ENCODE measurements at regions not wholly inside any gene's neighbourhood (a gene's known extent, or its start where the extent isn't known, plus 50 kb on each side); places are given as distances from the start of the nearest gene placed in this dataset.

DNA sequence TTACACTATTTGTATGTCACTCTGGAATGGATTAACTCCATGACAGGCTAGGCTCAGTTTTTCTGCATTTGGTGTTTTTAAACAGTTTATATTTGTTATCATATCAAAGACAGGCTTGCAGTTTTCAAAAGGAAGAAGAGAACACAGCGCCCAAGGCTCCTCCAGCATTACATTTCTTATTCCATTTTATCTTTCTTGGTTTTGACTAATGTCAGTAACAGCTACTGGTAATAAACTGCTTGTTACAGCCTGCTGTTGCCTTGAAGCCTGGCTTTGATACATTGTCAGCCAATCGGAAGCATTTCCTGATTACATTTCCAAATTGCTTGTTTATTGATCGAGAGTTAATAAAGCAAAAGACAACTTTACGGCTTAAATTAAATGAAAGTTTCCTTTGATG lies 166.0 kb upstream of the MDFIC start:
- TF ChIP-seq, protein P1, sequence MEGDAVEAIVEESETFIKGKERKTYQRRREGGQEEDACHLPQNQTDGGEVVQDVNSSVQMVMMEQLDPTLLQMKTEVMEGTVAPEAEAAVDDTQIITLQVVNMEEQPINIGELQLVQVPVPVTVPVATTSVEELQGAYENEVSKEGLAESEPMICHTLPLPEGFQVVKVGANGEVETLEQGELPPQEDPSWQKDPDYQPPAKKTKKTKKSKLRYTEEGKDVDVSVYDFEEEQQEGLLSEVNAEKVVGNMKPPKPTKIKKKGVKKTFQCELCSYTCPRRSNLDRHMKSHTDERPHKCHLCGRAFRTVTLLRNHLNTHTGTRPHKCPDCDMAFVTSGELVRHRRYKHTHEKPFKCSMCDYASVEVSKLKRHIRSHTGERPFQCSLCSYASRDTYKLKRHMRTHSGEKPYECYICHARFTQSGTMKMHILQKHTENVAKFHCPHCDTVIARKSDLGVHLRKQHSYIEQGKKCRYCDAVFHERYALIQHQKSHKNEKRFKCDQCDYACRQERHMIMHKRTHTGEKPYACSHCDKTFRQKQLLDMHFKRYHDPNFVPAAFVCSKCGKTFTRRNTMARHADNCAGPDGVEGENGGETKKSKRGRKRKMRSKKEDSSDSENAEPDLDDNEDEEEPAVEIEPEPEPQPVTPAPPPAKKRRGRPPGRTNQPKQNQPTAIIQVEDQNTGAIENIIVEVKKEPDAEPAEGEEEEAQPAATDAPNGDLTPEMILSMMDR (IDR thresholded peaks at IDR 0.05; ENCODE audit: low read depth, low read length): no peak
- no peak overlapping the region for H3K4me3 ChIP-seq (ENCODE audit: low read depth, low read length)

- TF ChIP-seq, protein P1 (IDR thresholded peaks at IDR 0.05; ENCODE audit: low read depth, low read length): no peak
- H3K4me3 ChIP-seq (ENCODE audit: low read depth, low read length): no peak overlapping the region
These were observed 163.2 kb upstream of the MDFIC start for GRCh38 chr7:114758661-114759227.

GRCh38 chr7:114759347-114760062 lies 162.4 kb upstream of the MDFIC start:
- H3K4me3 ChIP-seq (ENCODE audit: low read depth, low read length): no peak overlapping the region
- TF ChIP-seq, protein P1 (IDR thresholded peaks at IDR 0.05; ENCODE audit: low read depth, low read length): no peak

DNA sequence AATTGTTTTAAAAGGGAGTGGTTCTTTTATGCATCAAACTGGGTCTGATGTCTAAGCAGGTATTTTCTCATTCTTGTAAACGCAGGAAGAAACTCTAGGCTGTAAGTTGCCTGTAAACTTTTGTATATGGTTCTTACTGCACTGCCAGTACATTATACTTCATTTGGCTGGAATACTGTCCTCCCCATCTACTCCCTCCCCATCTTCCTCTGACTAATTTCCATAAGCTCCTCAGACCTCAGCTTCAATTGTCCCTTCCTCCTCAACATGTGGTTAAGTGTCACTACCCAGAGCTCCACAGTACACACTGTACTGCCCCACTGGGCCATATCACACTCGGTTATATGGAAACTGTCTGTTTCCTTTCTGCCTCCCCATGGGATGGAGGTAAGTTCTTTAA lies 161.4 kb upstream of the MDFIC start:
- TF ChIP-seq, protein P1 (IDR thresholded peaks at IDR 0.05; ENCODE audit: low read depth, low read length): no peak
- no peak overlapping the region for H3K4me3 ChIP-seq (ENCODE audit: low read depth, low read length)

GRCh38 chr7:114761973-114762372 lies 159.9 kb upstream of the MDFIC start:
- no peak overlapping the region for H3K4me3 ChIP-seq (ENCODE audit: low read depth, low read length)
- TF ChIP-seq, protein P1 (IDR thresholded peaks at IDR 0.05; ENCODE audit: low read depth, low read length): no peak

DNA sequence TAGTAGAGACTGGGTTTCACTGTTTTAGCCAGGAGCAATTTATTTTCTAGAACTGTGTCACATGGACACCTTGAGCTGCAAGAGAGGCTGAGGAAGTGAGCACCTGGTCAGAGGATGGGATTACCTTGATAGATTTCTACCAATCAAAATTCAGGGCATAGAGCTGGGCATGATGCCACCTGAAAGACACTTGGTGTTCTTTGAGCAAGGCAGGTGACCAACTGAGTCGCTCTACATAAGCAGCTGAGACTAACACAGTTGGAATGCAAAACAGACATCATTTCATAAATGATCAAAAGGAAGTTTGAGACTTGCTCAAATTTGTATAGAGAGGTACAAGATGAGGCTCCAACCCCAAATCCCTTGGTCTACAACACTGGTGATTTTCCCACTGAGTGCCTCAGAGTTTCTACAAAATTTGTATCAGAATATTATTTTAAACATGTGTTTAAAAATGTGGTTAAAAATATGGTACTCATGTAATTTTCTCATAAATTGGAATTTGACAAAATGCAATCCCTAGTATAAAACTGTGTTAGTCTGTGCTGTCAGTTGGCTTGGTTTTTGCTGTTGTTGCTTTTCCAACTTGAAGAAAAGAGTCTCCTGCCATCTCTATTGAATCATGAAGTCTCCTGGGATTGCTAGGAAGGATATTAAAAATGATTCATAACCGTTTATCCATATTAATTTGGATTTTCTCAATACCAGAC lies 156.4 kb upstream of the MDFIC start:
- no peak overlapping the region for H3K4me3 ChIP-seq (ENCODE audit: low read depth, low read length)

More for the DNA sequence above, 156.4 kb upstream of the MDFIC start:
- TF ChIP-seq, protein P1 (IDR thresholded peaks at IDR 0.05; ENCODE audit: low read depth, low read length): no peak

Measured in WI38 (cell line).